ENCODE measurements at regions not wholly inside any gene's neighbourhood (a gene's known extent, or its start where the extent isn't known, plus 50 kb on each side); places are given as distances from the start of the nearest gene placed in this dataset.

GRCh38 chr9:100919506-100919905, 109.0 kb upstream of the PLPPR1 start:
- TF ChIP-seq CTCF (IDR thresholded peaks at IDR 0.05) (no peak), POLR2A (IDR thresholded peaks at IDR 0.05) (no peak)
- Histone ChIP-seq H3K27me3 (no peaks in the 10 kb centered on the region), H3K9me3 (no peaks in the 10 kb centered on the region), H3K4me1 (no peaks in the 10 kb centered on the region), H3K36me3 (no peaks in the 10 kb centered on the region), H3K4me3 (no peak overlapping the region), H3K27ac (no peak overlapping the region)
- no peak for ATAC-seq
- intact Hi-C loops (cut with DNase I): no loop called here
- DNase-seq: no peak
- WGBS, 4 donors: 90 to 94% (median 92%) methylated on average over 3 of the region's 3 CpGs

- TF ChIP-seq CTCF (IDR thresholded peaks at IDR 0.05): no peak
- TF ChIP-seq POLR2A (IDR thresholded peaks at IDR 0.05): no peak
- Histone ChIP-seq H3K9me3 (no peaks in the 10 kb centered on the region), H3K27me3 (no peaks in the 10 kb centered on the region), H3K4me3 (no peak overlapping the region), H3K4me1 (no peaks in the 10 kb centered on the region), H3K36me3 (no peaks in the 10 kb centered on the region), H3K27ac (no peak overlapping the region)
- DNase-seq: no peak
- intact Hi-C loops (cut with DNase I): no loop called here
- no peak for ATAC-seq
- WGBS, 4 donors: 62 to 80% (median 71%) methylated on average over 2 of the region's 2 CpGs
These were observed 102.2 kb upstream of the PLPPR1 start for GRCh38 chr9:100926366-100926765.

GRCh38 chr9:100927763-100928162, 100.8 kb upstream of the PLPPR1 start:
- no peaks in the 10 kb centered on the region for H3K36me3 ChIP-seq
- TF ChIP-seq POLR2A (IDR thresholded peaks at IDR 0.05) (no peak), CTCF (IDR thresholded peaks at IDR 0.05) (no peak)
- H3K27me3 ChIP-seq: no peaks in the 10 kb centered on the region
- H3K27ac ChIP-seq: no peak overlapping the region
- no peak for ATAC-seq
- H3K9me3 ChIP-seq: no peaks in the 10 kb centered on the region
- no peak for DNase-seq
- H3K4me3 ChIP-seq: no peak overlapping the region
- WGBS, 4 donors: 83 to 96% (median 90%) methylated on average over 2 of the region's 2 CpGs
- intact Hi-C loops (cut with DNase I): no loop called here
- H3K4me1 ChIP-seq: no peaks in the 10 kb centered on the region

GRCh38 chr9:100933656-100934055, 94.9 kb upstream of the PLPPR1 start:
- TF ChIP-seq CTCF (IDR thresholded peaks at IDR 0.05): no peak
- Histone ChIP-seq H3K27ac (no peak overlapping the region), H3K4me3 (no peak overlapping the region), H3K27me3 (no peaks in the 10 kb centered on the region), H3K4me1 (no peaks in the 10 kb centered on the region), H3K36me3 (no peaks in the 10 kb centered on the region), H3K9me3 (peaks cover 0 to 14% (median 2%) of the 10 kb centered on the region in 12 donors)
- intact Hi-C loops (cut with DNase I): no loop called here
- DNase-seq (no peak), ATAC-seq (no peak)
- 68 to 78% (median 70%) methylated on average over 2 of the region's 2 CpGs for WGBS, 4 donors

Measured in heart left ventricle (tissue), 16 donors.